GM23338 (cell line): ENCODE measurements at regions not wholly inside any gene's neighbourhood (a gene's known extent, or its start where the extent isn't known, plus 50 kb on each side); places are given as distances from the start of the nearest gene placed in this dataset.

Source experiments
- ATAC-seq: fragments of 200-7000 bp; cut with Tn5 transposase; 3 replicates; pipeline ENCODE4 v1.9.1; 2020
- DNase-seq: peaks from one replicate; pipeline ENCODE4 v3.0.0-alpha.2; 2015; ENCODE audit warnings: low spot score
- H2AFZ ChIP-seq: fragments of 200-600 bp; sonication (generic); 2 replicates; pipeline ENCODE4 v1.8.0; 2016; ENCODE audit warnings: antibody characterized with exemption, mild to moderate bottlenecking, moderate library complexity
- H3F3A ChIP-seq: fragments of 200-600 bp; sonication (generic); replicated peaks from 2 replicates; pipeline ENCODE4 v1.8.0; 2017; ENCODE audit warnings: antibody characterized with exemption, mixed run types, low read depth
- H3K27ac ChIP-seq: fragments of 200-600 bp; sonication (generic); 2 replicates; pipeline ENCODE4 v1.6.1; 2016; ENCODE audit warnings: low read depth
- H3K27me3 ChIP-seq: fragments of 200-600 bp; sonication (generic); 2 replicates; pipeline ENCODE4 v1.8.0; 2016; ENCODE audit warnings: mild to moderate bottlenecking, mixed run types, moderate library complexity; ENCODE audit not compliant: insufficient read depth
- H3K36me3 ChIP-seq: fragments of 200-600 bp; sonication (generic); 2 replicates; pipeline ENCODE4 v1.8.0; 2016; ENCODE audit warnings: mild to moderate bottlenecking; ENCODE audit not compliant: insufficient read depth
- H3K4me1 ChIP-seq: fragments of 200-600 bp; sonication (generic); 2 replicates; pipeline ENCODE4 v1.8.0; 2016; ENCODE audit warnings: mild to moderate bottlenecking, moderate library complexity; ENCODE audit not compliant: insufficient read depth
- H3K4me2 ChIP-seq: fragments of 200-600 bp; sonication (generic); 2 replicates; pipeline ENCODE4 v1.7.1; 2017; ENCODE audit warnings: mixed run types
- H3K4me3 ChIP-seq: fragments of 200-600 bp; sonication (generic); 2 replicates; pipeline ENCODE4 v1.6.1; 2016; ENCODE audit warnings: mixed run types
- H3K79me2 ChIP-seq: fragments of 200-600 bp; sonication (generic); replicated peaks from 2 replicates; pipeline ENCODE4 v1.8.0; 2017; ENCODE audit warnings: mild to moderate bottlenecking; ENCODE audit not compliant: insufficient read depth
- H3K9me2 ChIP-seq: fragments of 200-600 bp; sonication (generic); 2 replicates; pipeline ENCODE4 v1.8.0; 2017; ENCODE audit not compliant: insufficient read depth
- H4K20me1 ChIP-seq: fragments of 200-600 bp; sonication (generic); replicated peaks from 2 replicates; pipeline ENCODE4 v1.8.0; 2017; ENCODE audit warnings: mild to moderate bottlenecking; ENCODE audit not compliant: insufficient read depth
- H3K27ac Mint-ChIP-seq: 2 replicates; pipeline ENCODE4 v1.8.0; 2020; ENCODE audit warnings: inconsistent platforms, mild to moderate bottlenecking, moderate library complexity, mixed read lengths
- H3K27me3 Mint-ChIP-seq: 3 replicates; pipeline ENCODE4 v1.8.0; 2022; ENCODE audit warnings: low read depth, mild to moderate bottlenecking, moderate library complexity, mixed read lengths, inconsistent platforms; ENCODE audit not compliant: insufficient read depth, poor library complexity
- H3K36me3 Mint-ChIP-seq: 3 replicates; pipeline ENCODE4 v1.8.0; 2021; ENCODE audit warnings: low read depth, mild to moderate bottlenecking, inconsistent platforms, moderate library complexity, mixed read lengths
- H3K4me1 Mint-ChIP-seq: 3 replicates; pipeline ENCODE4 v1.8.0; 2020; ENCODE audit warnings: mild to moderate bottlenecking, inconsistent platforms, mixed read lengths
- H3K4me3 Mint-ChIP-seq: 3 replicates; pipeline ENCODE4 v1.8.0; 2021; ENCODE audit warnings: moderate library complexity, mild to moderate bottlenecking, inconsistent platforms, mixed read lengths
- H3K9me3 Mint-ChIP-seq: 3 replicates; pipeline ENCODE4 v1.8.0; 2020; ENCODE audit warnings: moderate library complexity, mild to moderate bottlenecking, inconsistent platforms, mixed read lengths
- CREB1 ChIP-seq: fragments of 250-450 bp; sonication (Bioruptor Pico); IDR thresholded peaks from 2 replicates; pipeline ENCODE4 v1.5.0; 2020; ENCODE audit warnings: low read depth, mild to moderate bottlenecking, moderate library complexity
- CTCF ChIP-seq, 2 experiments: fragments of 200-600 bp in 1 of 2; sonication (generic) in 1 of 2; conservative IDR thresholded peaks; 2 replicates each; pipeline versions ENCODE4 v1.5.1 to v1.6.1; 2016 to 2017; ENCODE audit warnings: antibody characterized with exemption in 2 of 2, low read depth in 2 of 2, mild to moderate bottlenecking in 2 of 2, moderate library complexity in 1 of 2
- ETS1 ChIP-seq: IDR thresholded peaks from 2 replicates; pipeline ENCODE4 v1.6.1; 2016; ENCODE audit warnings: antibody characterized with exemption
- EZH2 ChIP-seq: fragments of 200-600 bp; sonication (generic); IDR thresholded peaks from one replicate; pipeline ENCODE4 v1.8.0; 2017; ENCODE audit warnings: antibody characterized with exemption, mild to moderate bottlenecking, low read depth; ENCODE audit not compliant: unreplicated experiment
- EZH2phosphoT487 ChIP-seq: fragments of 200-600 bp; sonication (generic); IDR thresholded peaks from one replicate; pipeline ENCODE4 v1.8.1; 2018; ENCODE audit warnings: antibody characterized with exemption; ENCODE audit not compliant: unreplicated experiment
- JUNB ChIP-seq: IDR thresholded peaks from one replicate; pipeline ENCODE4 v1.6.1; 2016; ENCODE audit warnings: antibody characterized with exemption; ENCODE audit not compliant: unreplicated experiment
- NANOG ChIP-seq: IDR thresholded peaks from 2 replicates; pipeline ENCODE4 v1.6.1; 2016; ENCODE audit warnings: antibody characterized with exemption, borderline replicate concordance
- POLR2AphosphoS5 ChIP-seq: IDR thresholded peaks from 2 replicates; pipeline ENCODE4 v1.6.1; 2016; ENCODE audit warnings: antibody characterized with exemption, low read depth
- REST ChIP-seq: IDR thresholded peaks from one replicate; pipeline ENCODE4 v1.6.1; 2018; ENCODE audit warnings: antibody characterized with exemption; ENCODE audit not compliant: unreplicated experiment
- STAT1 ChIP-seq: IDR thresholded peaks from one replicate; pipeline ENCODE4 v1.6.1; 2016; ENCODE audit warnings: antibody characterized with exemption; ENCODE audit not compliant: unreplicated experiment
- ZNF114 ChIP-seq: fragments of 250-450 bp; sonication (Bioruptor Pico); IDR thresholded peaks from 2 replicates; pipeline ENCODE4 v1.5.0; 2020; ENCODE audit warnings: mild to moderate bottlenecking, moderate library complexity
- ZNF331 ChIP-seq: fragments of 250-450 bp; sonication (Bioruptor Pico); IDR thresholded peaks from 2 replicates; pipeline ENCODE4 v1.5.0; 2020; ENCODE audit warnings: low read depth, mild to moderate bottlenecking, moderate library complexity
- ZNF462 ChIP-seq: fragments of 250-450 bp; sonication (Bioruptor Pico); IDR thresholded peaks from 2 replicates; pipeline ENCODE4 v1.5.0; 2020; ENCODE audit warnings: mild to moderate bottlenecking, moderate library complexity

- H3K36me3 Mint-ChIP-seq: peaks cover 3% of the 10 kb centered on the region; the same call in 2 of the 3 replicates
- H3F3A ChIP-seq: no peaks in the 10 kb centered on the region
- ATAC-seq: no peak
- no peaks in the 10 kb centered on the region for H3K9me2 ChIP-seq
- DNase-seq: no peak
- no peaks in the 10 kb centered on the region for H4K20me1 ChIP-seq
- no peaks in the 10 kb centered on the region for H3K36me3 ChIP-seq
- H3K79me2 ChIP-seq: no peaks in the 10 kb centered on the region
- H3K9me3 Mint-ChIP-seq: peaks cover 78% of the 10 kb centered on the region
- H3K4me2 ChIP-seq: no peak overlapping the region
- no peaks in the 10 kb centered on the region for H3K27me3 Mint-ChIP-seq
- no peak overlapping the region for H3K27ac ChIP-seq
- H3K4me1 ChIP-seq: peaks cover 4% of the 10 kb centered on the region; the same call in 1 of the 2 replicates
- no peak overlapping the region for H3K4me3 ChIP-seq
- H3K4me3 Mint-ChIP-seq: no peak overlapping the region
- no peak overlapping the region for H3K27ac Mint-ChIP-seq
- no peaks in the 10 kb centered on the region for H3K27me3 ChIP-seq
- H2AFZ ChIP-seq: no peak overlapping the region
- TF ChIP-seq EZH2phosphoT487 (no peak), JUNB (no peak), ZNF462 (CRISPR knock-in tag) (no peak), ETS1 (no peak), NANOG (no peak), REST (no peak), STAT1 (no peak), ZNF114 (CRISPR knock-in tag) (no peak), EZH2 (no peak), CTCF (conservative IDR thresholded peaks at IDR 0.05; ENCODE audit: low read depth in 2 of 2) (no peak), CREB1 (CRISPR knock-in tag) (no peak), POLR2AphosphoS5 (no peak), ZNF331 (CRISPR knock-in tag) (no peak)
- no peaks in the 10 kb centered on the region for H3K4me1 Mint-ChIP-seq
Measured at GRCh38 chr3:4174791-4175190, 128.4 kb upstream of the SETMAR start.
